ENCODE measurements at regions not wholly inside any gene's neighbourhood (a gene's known extent, or its start where the extent isn't known, plus 50 kb on each side); places are given as distances from the start of the nearest gene placed in this dataset.

DNA sequence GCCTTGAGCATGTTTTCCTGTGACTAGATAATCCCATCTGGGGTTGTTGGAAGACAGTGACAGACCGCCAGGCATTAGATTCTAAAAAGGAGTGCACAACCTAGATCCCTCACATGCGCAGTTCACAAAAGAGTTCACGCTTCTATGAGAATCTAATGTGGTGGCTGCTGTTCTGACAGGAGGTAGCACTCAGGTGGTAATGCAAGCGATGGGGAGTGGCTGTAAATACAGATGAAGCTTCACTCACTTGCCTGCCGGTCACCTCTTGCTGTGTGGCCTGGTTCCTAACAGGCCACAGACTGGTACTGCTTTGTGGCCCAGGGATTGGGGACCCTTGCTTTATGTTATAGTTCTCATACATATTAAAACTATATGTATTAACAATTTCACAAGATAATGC, 81.9 kb upstream of the TMLHE start:
- no peak for FAIRE-seq
- DNase-seq (ENCODE audit: low spot score) = no peak

DNA sequence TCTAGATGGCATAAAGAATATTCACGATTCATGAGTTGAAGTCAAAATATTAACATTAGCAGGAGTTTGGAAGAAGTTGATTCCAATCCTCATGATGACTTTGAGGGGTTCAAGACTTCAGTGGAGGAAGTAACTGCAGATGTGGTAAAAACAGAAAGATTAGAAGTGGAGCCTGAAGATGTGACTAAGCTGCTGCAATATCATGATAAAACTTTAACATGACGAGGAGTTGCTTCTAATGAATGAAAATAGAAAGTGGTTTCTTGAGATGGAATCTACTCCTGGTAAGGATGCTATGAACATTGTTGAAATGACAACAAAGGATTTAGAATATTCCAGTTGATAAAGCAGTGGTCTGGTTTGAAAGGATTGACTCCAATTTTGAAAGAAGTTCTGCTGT, 70.1 kb upstream of the TMLHE start:
- FAIRE-seq (no peak), DNase-seq (ENCODE audit: low spot score) (no peak)

- DNase-seq (ENCODE audit: low spot score) (no peak), FAIRE-seq (no peak)
Measured at GRCh38 chrX:155679715-155680114, 67.0 kb upstream of the TMLHE start.

- no peak for FAIRE-seq
- DNase-seq (ENCODE audit: low spot score) = no peak
Measured at GRCh38 chrX:155673338-155673737, 60.6 kb upstream of the TMLHE start.

- FAIRE-seq (no peak), DNase-seq (ENCODE audit: low spot score) (no peak)
Measured at GRCh38 chrX:155666741-155667140, 54.0 kb upstream of the TMLHE start.
